Omental fat pad (tissue), 3 donors: ENCODE measurements at regions not wholly inside any gene's neighbourhood (a gene's known extent, or its start where the extent isn't known, plus 50 kb on each side); places are given as distances from the start of the nearest gene placed in this dataset.

Experiments used
- ATAC-seq: fragments of 150-250 bp; one replicate; pipeline ENCODE4 v1.9.1; 2016; ENCODE audit warnings: mild to moderate bottlenecking, moderate library complexity; ENCODE audit not compliant: low FRiP score
- DNase-seq: peaks from one replicate; pipeline ENCODE4 v3.0.0-alpha.2; 2019; ENCODE audit warnings: low spot score
- CTCF ChIP-seq, 3 donors: fragments of 450-650 bp; IDR thresholded peaks; one replicate each; pipeline ENCODE4 v1.5.1; 2016 to 2017; ENCODE audit warnings: antibody characterized with exemption in 3 of 3, mild to moderate bottlenecking in 3 of 3, moderate library complexity in 2 of 3

GRCh38 chr6:9523462-9523861 is 891.4 kb downstream of the TFAP2A start:
- no peak for TF ChIP-seq CTCF (IDR thresholded peaks at IDR 0.05)
- DNase-seq (no peak), ATAC-seq (peak; percentile 81)

- DNase-seq (no peak), ATAC-seq (no peak)
- TF ChIP-seq CTCF (IDR thresholded peaks at IDR 0.05): no peak
Measured at GRCh38 chr6:9522101-9522500, 892.8 kb downstream of the TFAP2A start.

- ATAC-seq: no peak
- no peak for TF ChIP-seq CTCF (IDR thresholded peaks at IDR 0.05)
Measured at GRCh38 chr6:9521152-9521530, 893.7 kb downstream of the TFAP2A start.

GRCh38 chr6:9520417-9521151 is 894.3 kb downstream of the TFAP2A start:
- no peak for TF ChIP-seq CTCF (IDR thresholded peaks at IDR 0.05)
- no peak for DNase-seq
- peak; percentile 21 for ATAC-seq

More at GRCh38 chr6:9521152-9521530, 893.7 kb downstream of the TFAP2A start:
- DNase-seq: no peak

- no peak for TF ChIP-seq CTCF (IDR thresholded peaks at IDR 0.05)
- DNase-seq (no peak), ATAC-seq (no peak)
Measured at GRCh38 chr6:9518431-9518830, 896.4 kb downstream of the TFAP2A start.

GRCh38 chr6:9517806-9518205 is 897.1 kb downstream of the TFAP2A start:
- no peak for DNase-seq
- no peak for TF ChIP-seq CTCF (IDR thresholded peaks at IDR 0.05)
- ATAC-seq: no peak
